ENCODE measurements at regions not wholly inside any gene's neighbourhood (a gene's known extent, or its start where the extent isn't known, plus 50 kb on each side); places are given as distances from the start of the nearest gene placed in this dataset.

DNA sequence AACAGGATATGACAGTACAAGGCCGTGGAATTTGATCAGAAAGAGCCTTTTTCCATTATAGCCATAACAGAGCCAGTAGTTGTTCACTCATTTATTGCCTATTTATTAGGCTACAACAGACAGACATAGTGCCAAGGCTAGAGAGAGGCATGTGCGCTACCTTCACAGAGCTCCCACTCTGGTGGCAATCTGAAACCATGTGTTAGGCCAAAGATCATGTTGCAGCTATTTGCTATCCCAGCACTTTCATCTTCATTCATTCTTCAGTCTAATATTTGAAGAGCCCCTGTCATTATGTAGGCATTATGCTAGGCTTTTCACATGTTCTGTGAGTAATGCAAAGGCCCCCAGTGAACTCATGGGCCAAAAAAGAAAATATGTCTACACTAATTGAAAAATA, 404.8 kb downstream of the IGSF11 start:
- DNase-seq (ENCODE audit: low read depth in 1 of 2, low spot score in 2 of 2) = no peak
- TF ChIP-seq KDM1A (IDR thresholded peaks at IDR 0.05; ENCODE audit: borderline replicate concordance, low read length) (no peak), TAF7 (optimal IDR thresholded peaks at IDR 0.05; ENCODE audit: borderline replicate concordance, low read depth, low read length) (no peak), RNF2 (IDR thresholded peaks at IDR 0.05; ENCODE audit: borderline replicate concordance, low read depth, low read length, missing control alignments, poor library complexity, severe bottlenecking) (no peak), SP2 (IDR thresholded peaks at IDR 0.05; ENCODE audit: low read length) (no peak), PHF8 (conservative IDR thresholded peaks at IDR 0.05; ENCODE audit: low read depth, low read length) (no peak), SIN3A (conservative IDR thresholded peaks at IDR 0.05 in 1 of 2, IDR thresholded peaks at IDR 0.05 in 1 of 2; ENCODE audit: low read depth in 1 of 2, low read length in 2 of 2) (no peak), SIX5 (IDR thresholded peaks at IDR 0.05; ENCODE audit: low read depth, low read length) (no peak), RBBP5 (IDR thresholded peaks at IDR 0.05; ENCODE audit: borderline replicate concordance, low read depth, low read length) (no peak)
- TF ChIP-seq, protein P1, sequence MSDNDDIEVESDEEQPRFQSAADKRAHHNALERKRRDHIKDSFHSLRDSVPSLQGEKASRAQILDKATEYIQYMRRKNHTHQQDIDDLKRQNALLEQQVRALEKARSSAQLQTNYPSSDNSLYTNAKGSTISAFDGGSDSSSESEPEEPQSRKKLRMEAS (IDR thresholded peaks at IDR 0.05) = no peak
- TF ChIP-seq, protein P2, sequence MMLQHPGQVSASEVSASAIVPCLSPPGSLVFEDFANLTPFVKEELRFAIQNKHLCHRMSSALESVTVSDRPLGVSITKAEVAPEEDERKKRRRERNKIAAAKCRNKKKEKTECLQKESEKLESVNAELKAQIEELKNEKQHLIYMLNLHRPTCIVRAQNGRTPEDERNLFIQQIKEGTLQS (IDR thresholded peaks at IDR 0.05; ENCODE audit: insufficient read depth, low read depth, low read length) = no peak
- no peak overlapping the region for H3K4ac ChIP-seq (replicated peaks; ENCODE audit: insufficient read length, low read depth, low read length)

More for the DNA sequence above, 404.8 kb downstream of the IGSF11 start:
- H2BK5ac ChIP-seq (ENCODE audit: low read depth, low read length) = no peak overlapping the region
- H3K27me3 ChIP-seq (replicated peaks in 1 of 4; ENCODE audit: control insufficient read depth in 3 of 4, extremely low read depth in 1 of 4, insufficient read depth in 3 of 4, low read length in 3 of 4) = no peaks in the 10 kb centered on the region
- no peaks in the 10 kb centered on the region for H3K79me1 ChIP-seq (ENCODE audit: low read depth, low read length)
- no peak overlapping the region for H4K8ac ChIP-seq (ENCODE audit: extremely low read depth, insufficient read depth, low read length)
- H4K20me1 ChIP-seq (replicated peaks in 1 of 2; ENCODE audit: control insufficient read depth in 1 of 2, insufficient read depth in 2 of 2, low read length in 2 of 2) = no peaks in the 10 kb centered on the region
- no peak overlapping the region for H2BK15ac ChIP-seq (ENCODE audit: low read length)
- H4K91ac ChIP-seq (replicated peaks; ENCODE audit: insufficient read length, low read length) = no peak overlapping the region
- no peak overlapping the region for H3K4me2 ChIP-seq (ENCODE audit: insufficient read depth in 1 of 2, low read depth in 2 of 2, low read length in 2 of 2)
- H3K4me3 ChIP-seq (ENCODE audit: extremely low read depth in 1 of 4, insufficient read depth in 2 of 4, low read depth in 3 of 4, low read length in 4 of 4) = no peak overlapping the region
- no peaks in the 10 kb centered on the region for H3K23me2 ChIP-seq (ENCODE audit: low read depth, low read length)
- H2BK20ac ChIP-seq (ENCODE audit: low read length) = no peak overlapping the region
- ChIA-PET POLR2A (ENCODE audit: partially characterized antibody) (interaction anchor here (0.6 kb wide), 1 partner anchor 925 kb away, joined by 4 read pairs; no protein-coding TSS in a partner anchor), CTCF (ENCODE audit: partially characterized antibody) (interaction anchor here (0.8 to 1.4 kb wide), 8 partner anchors 8 to 732 kb away, joined by 3 to 5 read pairs (median 3); no protein-coding TSS in a partner anchor)
- no peak overlapping the region for H4K5ac ChIP-seq (ENCODE audit: insufficient read length, low read depth, low read length)
- H2AFZ ChIP-seq (ENCODE audit: low read length) = no peak overlapping the region
- no peak overlapping the region for H2BK120ac ChIP-seq (replicated peaks; ENCODE audit: low read depth, low read length)
- H3K79me2 ChIP-seq (ENCODE audit: control insufficient read depth in 1 of 2, insufficient read depth in 2 of 2, low read length in 2 of 2) = no peaks in the 10 kb centered on the region
- no peak overlapping the region for H3K18ac ChIP-seq (ENCODE audit: extremely low read depth, low read length)
- H3K9ac ChIP-seq (replicated peaks in 1 of 4; ENCODE audit: extremely low read depth in 1 of 4, low read depth in 3 of 4, low read length in 3 of 4) = no peak overlapping the region
- 93% methylated on average over 2 of the region's 2 CpGs; no CpG with 5 or more reads in 1 of the 2 experiments for WGBS, 2 experiments (ENCODE audit: extremely low coverage in 1 of 2, insufficient coverage in 1 of 2, insufficient read length in 1 of 2, insufficient replicate concordance in 2 of 2, low coverage in 1 of 2, low lambda C conversion rate in 2 of 2, missing lambda C conversion rate in 1 of 2)
- H3K4me1 ChIP-seq (replicated peaks in 1 of 4; ENCODE audit: control insufficient read depth in 3 of 4, insufficient read depth in 4 of 4, low read length in 3 of 4) = no peaks in the 10 kb centered on the region
- H3K14ac ChIP-seq (ENCODE audit: insufficient read length) = no peak overlapping the region
- no peak for FAIRE-seq
- no peaks in the 10 kb centered on the region for H3K9me3 ChIP-seq (ENCODE audit: insufficient read depth in 2 of 2, low read depth in 1 of 2, low read length in 1 of 2)
- H2AK5ac ChIP-seq (ENCODE audit: low read depth, low read length) = no peak overlapping the region
- no peak overlapping the region for H3K56ac ChIP-seq (replicated peaks; ENCODE audit: insufficient read length, low read depth, low read length)
- no peak overlapping the region for H3K23ac ChIP-seq (ENCODE audit: insufficient read length)
- H3K27ac ChIP-seq (ENCODE audit: low read depth, low read length) = no peak overlapping the region
- no peaks in the 10 kb centered on the region for H3K36me3 ChIP-seq (ENCODE audit: control insufficient read depth in 2 of 4, insufficient read depth in 4 of 4, low read length in 3 of 4)
- no peak overlapping the region for H2BK12ac ChIP-seq (ENCODE audit: low read depth, low read length)
